ENCODE measurements at regions not wholly inside any gene's neighbourhood (a gene's known extent, or its start where the extent isn't known, plus 50 kb on each side); places are given as distances from the start of the nearest gene placed in this dataset.
A peak's percentile ranks its signal among the peaks of the same experiment; 100 is the strongest.
"Not testable (repeated sequence)": the region's sequence is repeated elsewhere in the genome, so short reads cannot be mapped to it uniquely, and the experiment has no call there.

DNA sequence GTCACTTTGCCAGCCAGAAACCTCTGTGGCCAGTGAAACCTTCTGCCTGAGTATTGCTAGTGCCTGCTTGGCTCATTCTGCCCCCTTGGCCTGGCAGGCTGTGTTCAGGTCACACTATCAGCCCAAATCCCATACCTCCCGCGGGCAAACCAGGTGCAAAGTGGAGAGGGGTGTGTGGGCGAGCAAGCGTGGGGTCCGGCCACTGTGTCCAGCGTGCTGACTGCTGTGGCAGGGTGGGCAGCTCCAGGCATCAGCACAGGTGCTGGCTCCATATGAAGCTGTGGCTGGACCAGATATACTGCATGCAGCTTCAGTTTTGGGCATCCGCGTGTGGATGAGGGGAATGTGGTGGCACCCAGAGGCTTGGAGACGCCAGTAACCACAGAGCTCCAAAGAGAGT lies 576.5 kb upstream of the EDIL3 start:
- in situ Hi-C loops (cut with HindIII; ENCODE audit: low pct_ligation_motif_present, low pct_unique_long_range_greater_than_20kb, low sequenced_read_pairs): no loop called here
- no peak for DNase-seq

DNA sequence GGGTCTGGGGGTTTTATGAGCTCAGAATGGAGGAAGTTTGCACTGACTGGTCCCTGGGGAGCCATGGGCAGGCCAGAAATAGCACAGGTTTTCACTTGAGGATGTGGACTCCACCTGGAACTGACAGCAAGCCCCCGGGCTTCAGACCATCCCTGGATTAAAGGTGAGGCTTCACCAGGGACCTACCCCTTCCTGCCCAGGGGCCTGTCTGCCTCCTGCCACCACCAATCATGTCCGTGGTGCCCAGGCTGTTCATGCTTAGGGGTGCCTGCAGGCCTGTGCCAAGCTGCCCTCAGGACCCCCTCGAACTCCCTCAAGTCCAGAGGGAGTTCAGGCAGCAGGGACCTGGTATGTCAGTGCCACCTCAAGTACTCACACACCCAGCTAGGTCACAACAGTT lies 577.2 kb upstream of the EDIL3 start:
- in situ Hi-C loops (cut with HindIII; ENCODE audit: low pct_ligation_motif_present, low pct_unique_long_range_greater_than_20kb, low sequenced_read_pairs): no loop called here
- DNase-seq: no peak

DNA sequence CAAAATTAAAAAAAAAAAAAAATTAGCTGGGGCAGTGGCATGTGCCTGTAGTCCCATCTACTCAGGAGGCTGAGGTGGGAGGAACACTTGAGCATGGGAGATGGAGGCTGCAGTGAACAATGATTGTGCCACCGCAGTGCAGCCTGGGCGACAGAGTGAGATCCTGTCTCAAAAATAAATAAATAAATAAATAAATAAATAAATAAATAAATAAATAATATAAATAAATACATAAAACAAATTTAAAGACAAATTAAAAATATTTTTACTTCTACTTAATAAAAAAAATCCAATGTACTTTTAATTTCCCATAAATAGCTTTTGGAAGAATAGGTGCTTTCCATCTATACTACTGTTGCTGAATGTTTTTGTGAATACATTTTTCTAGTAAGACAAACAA lies 598.4 kb upstream of the EDIL3 start:
- in situ Hi-C loops (cut with HindIII; ENCODE audit: low pct_ligation_motif_present, low pct_unique_long_range_greater_than_20kb, low sequenced_read_pairs): no loop called here
- DNase-seq: no peak

DNA sequence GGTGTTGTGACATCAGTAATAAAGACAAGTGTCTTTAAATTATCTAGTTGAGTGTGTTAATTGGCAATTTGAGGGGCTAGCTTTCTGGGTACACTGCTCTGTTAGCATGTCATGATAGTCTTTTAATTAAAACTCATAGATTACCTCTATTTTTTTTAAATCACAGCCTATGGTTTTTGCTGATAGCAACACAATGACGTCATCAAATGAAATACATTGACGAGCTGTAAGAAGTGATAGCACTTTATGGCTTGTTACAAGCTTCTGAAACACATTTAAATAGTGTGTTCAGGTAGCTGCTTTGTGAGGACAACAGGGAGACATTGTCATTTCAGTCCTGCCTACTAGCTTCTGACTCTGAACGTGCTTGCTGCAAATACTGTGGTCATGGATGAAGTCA lies 600.5 kb upstream of the EDIL3 start:
- no peak for DNase-seq
- in situ Hi-C loops (cut with HindIII; ENCODE audit: low pct_ligation_motif_present, low pct_unique_long_range_greater_than_20kb, low sequenced_read_pairs): no loop called here

DNA sequence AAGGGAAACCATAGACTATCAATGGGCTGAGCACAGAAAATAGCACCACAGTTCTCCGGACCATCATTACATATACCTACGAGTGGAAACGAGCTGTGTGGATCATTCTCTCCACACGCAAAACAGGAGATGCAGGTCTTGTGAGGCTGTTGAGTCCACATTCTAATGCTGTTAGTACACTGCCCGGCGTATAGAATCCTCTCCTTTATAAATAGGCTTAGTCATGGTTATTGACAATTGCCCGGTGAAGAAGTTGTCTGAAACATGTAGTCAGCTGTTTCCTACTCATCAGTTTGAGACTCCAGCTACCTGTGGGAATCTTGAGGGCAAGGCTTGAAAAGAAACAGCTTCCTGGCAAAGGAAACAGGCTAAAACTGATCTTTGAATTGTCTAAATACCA lies 602.0 kb upstream of the EDIL3 start:
- in situ Hi-C loops (cut with HindIII; ENCODE audit: low pct_ligation_motif_present, low pct_unique_long_range_greater_than_20kb, low sequenced_read_pairs): no loop called here
- DNase-seq: no peak

DNA sequence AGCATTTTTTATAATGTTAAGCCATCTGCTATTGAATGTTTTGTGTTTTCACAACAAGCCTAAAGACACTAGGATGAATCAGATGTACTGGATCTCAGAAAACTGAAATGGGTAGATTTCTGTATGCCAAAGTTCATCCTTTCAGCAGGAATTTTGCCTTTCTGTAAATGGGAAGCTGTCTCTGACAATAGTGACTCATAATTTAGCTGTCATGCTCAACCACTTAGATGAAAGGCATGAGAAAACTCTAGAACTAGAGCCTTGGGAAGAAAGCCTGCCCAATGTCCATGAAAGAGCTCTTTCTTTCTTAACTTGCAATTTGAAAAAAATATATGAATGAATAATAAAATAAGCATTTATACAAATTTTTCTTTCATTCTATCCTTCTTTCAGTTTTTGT lies 616.0 kb upstream of the EDIL3 start:
- in situ Hi-C loops (cut with HindIII; ENCODE audit: low pct_ligation_motif_present, low pct_unique_long_range_greater_than_20kb, low sequenced_read_pairs): no loop called here
- DNase-seq: peak; percentile 15

DNA sequence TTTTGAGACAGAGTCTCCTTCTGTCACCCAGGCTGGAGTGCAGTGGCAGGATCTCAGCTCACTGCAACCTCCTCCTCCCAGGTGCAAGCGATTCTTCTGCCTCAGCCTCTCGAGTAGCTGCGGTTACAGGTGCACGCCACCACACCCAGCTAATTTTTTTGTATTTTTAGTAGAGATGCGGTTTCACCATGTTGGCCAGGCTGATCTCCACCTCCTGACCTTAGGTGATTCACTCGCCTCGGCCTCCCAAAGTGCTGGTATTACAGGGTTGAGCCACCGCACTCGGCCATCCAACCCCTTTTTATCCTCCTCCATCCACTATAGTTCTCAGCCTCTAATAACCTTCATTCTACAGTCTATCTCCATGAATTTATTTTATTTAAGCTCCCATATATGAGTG lies 617.3 kb upstream of the EDIL3 start:
- DNase-seq; in situ Hi-C loops (cut with HindIII; ENCODE audit: low pct_ligation_motif_present, low pct_unique_long_range_greater_than_20kb, low sequenced_read_pairs): not testable (repeated sequence)

DNA sequence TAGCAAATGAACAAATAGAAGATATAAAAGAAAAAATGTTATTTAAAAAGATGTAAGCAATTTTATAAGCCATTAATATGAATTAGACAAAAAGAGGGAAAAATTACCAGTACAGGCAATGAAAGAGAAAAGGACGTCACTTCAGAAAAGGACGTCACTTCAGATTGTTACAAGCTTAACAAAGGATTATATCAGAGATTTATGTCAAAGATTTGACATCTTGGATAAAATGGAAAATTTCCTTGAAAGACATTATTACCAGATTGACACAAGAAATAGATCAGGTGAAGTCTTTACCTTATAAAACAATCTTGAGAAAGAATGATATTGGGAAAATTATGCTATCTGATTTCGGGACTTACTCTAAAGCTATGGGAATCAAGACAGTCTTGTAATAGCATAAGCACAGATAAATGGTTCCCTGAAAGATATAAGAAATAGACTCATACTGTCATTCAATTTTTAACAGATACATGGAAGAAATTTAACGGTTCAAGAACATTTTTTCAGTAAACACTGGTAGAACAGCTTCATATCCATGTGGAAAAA lies 625.4 kb upstream of the EDIL3 start:
- in situ Hi-C loops (cut with HindIII; ENCODE audit: low pct_ligation_motif_present, low pct_unique_long_range_greater_than_20kb, low sequenced_read_pairs): no loop called here

DNA sequence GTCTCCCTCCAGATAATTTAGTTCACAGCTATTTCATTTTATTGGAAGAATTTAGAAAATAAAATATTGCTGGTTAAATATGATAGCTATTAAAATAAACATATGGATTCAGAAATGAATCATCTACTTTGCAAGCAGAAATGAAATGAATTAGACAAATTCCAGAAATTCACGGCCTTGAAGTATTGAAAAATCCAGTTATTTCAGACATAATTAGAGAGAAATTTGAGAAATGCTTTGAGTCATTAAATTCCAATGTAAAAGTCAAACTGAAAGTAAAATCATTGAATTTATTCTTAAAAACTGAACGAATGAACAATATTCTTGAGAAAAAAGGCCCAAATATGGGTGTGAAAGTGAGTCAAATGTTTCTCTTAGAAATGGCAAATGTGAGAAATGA lies 632.6 kb upstream of the EDIL3 start:
- in situ Hi-C loops (cut with HindIII; ENCODE audit: low pct_ligation_motif_present, low pct_unique_long_range_greater_than_20kb, low sequenced_read_pairs): no loop called here

More for the DNA sequence above, 625.4 kb upstream of the EDIL3 start:
- DNase-seq: no peak

DNA sequence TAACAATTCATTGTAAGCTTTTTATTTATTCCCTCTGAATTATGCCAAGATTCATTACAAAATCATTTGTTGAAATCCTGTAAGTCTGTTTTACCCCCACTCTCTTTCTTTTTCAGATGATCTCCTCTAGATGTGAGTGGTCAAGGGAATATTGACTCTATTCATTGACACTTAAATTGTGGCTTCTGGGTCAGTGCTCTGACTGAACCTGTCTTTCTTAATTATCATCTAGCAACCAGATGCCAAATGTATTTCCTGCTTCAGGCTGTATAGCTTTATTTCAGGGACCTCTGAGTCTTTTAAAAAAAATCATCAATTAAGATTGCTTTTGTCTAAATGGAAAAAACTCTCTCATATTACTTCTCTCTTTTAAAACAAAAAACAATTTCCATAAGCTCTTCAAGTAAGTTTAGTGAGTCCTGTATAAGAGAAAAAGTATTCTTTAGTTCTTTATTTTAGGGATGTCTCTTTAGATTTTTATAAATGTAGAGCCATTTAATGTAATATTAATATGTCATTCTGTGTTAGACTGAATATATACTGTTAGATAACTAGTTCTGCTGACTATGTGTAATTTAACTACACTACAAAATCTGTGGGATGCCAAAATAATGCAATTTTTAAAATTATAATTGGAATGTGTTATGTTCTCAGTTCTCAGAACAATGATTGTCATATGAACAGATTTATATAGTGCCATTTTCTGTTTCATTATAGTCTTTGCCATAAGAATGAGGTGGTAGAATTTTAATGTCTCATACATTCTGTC lies 645.8 kb upstream of the EDIL3 start:
- in situ Hi-C loops (cut with HindIII; ENCODE audit: low pct_ligation_motif_present, low pct_unique_long_range_greater_than_20kb, low sequenced_read_pairs): no loop called here
- no peak for DNase-seq

More for the DNA sequence above, 632.6 kb upstream of the EDIL3 start:
- no peak for DNase-seq

DNA sequence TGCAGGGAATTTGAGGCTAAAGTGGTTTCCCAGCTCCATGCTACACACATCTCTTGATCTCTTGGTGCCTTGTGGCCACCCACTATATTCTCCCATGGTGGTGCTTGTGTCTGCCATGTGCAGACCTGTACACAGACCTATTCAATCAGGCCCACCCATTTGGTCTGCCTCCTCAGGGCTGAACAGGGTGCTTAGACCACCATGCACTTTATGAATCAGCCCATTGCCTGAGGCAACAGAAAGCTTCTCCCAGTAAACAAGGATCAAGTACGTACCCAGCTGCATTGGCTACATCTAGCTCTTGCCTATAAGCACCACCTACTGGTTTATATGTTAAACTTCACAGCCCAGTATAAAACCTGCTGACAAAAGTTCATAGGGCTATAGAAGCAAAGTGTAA lies 664.3 kb upstream of the EDIL3 start:
- in situ Hi-C loops (cut with HindIII; ENCODE audit: low pct_ligation_motif_present, low pct_unique_long_range_greater_than_20kb, low sequenced_read_pairs): no loop called here
- peak; percentile 55 for DNase-seq

DNA sequence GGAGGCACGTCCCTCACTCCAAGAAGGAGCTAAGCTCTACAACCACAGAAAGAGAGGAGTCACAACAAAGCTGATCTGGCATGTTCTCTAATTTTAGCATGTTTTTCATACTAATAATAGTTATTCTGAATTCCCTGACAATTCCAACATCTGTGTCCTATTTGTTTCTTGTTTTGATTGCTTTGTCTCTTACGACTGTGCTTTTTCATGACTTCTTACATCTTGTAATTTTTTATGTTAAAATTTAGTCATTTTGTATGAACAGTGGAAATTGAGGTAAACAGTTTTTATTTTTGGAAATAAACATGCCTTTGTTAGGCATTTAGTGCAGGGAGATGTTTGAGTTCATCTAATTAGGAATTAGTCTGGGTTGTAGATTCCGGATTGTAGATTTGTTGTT lies 668.1 kb upstream of the EDIL3 start:
- in situ Hi-C loops (cut with HindIII; ENCODE audit: low pct_ligation_motif_present, low pct_unique_long_range_greater_than_20kb, low sequenced_read_pairs): no loop called here
- DNase-seq: no peak

DNA sequence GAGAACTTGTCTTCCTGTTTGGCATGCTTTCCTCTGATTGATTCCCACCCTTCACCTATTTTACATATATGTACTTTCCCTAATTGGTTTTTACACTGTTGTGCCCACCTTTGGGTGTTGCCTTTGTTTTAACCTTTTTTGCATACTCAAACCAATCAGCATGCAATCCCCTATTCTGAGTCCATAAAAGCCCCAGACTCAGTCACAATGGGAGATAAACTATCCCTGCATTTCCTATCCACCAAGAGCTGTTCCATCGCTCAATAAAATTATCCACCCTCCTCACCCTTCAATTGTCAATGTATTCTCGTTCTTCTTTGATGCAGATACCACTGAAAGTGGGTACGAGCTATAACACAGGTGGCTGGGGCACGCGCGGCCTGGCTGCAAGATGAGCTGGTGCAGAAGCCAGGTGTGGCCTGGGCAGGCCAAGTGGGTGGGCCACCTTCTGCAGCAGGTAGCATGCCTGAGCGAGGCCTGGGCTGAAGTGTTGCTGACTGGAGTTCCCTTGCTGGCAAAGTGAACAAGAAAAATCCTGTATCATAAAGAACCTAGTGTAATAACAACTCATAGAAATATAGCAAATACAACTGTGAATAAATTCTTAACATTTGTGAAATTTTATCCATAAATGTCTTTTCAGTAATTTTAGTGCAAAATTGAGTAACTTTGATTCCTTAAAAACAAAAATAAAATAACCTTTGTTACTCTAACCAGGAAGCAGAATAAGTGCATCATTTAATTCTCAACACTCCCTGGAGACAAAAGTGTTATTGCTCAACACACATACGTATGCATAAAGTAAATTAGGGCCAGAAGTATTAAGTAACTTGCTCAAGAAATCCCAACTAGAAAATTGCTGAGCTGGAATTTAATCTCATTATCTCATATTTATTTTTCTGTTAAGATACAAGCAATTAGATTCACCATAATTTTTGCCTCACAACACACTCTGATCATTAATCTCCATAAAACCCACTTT lies 685.3 kb upstream of the EDIL3 start:
- no peak for DNase-seq
- in situ Hi-C loops (cut with HindIII; ENCODE audit: low pct_ligation_motif_present, low pct_unique_long_range_greater_than_20kb, low sequenced_read_pairs): no loop called here

DNA sequence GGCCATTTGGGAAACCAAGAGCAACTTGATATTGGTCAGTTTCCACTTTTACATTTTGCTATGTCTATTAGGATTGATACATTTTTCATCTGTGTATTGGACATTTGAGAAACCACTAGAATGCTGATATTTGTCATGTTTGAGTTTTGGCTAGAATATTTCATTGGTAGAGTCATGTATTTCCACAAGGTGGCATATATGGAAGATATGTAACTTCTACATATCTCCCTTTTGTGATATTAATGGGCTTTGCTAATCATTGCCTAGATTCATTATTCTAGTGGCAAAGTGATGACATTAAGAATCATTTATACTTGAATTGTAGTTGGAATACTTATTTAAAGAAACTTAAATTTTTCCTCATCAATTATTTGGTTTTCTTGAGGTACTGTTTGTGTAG lies 692.9 kb upstream of the EDIL3 start:
- DNase-seq: no peak
- in situ Hi-C loops (cut with HindIII; ENCODE audit: low pct_ligation_motif_present, low pct_unique_long_range_greater_than_20kb, low sequenced_read_pairs): no loop called here

DNA sequence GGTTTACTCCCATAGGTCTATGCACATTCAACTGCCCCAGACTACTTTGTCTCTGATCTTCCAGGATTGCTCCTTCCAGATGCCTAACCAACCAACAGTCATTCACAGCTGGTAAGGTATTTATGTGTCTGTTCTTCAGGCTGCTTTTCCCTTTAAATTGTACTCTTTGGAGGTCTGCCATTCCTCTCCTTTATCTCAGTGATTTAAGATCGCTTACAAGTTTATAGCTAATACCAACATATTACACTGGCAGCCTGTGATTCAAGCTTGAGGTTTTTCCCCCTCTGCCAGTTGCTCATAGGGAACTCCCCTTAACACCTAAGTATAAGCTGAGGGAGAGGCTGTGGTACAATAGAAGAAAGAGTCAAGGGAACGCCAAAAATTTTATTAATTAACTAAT lies 711.7 kb upstream of the EDIL3 start:
- no peak for DNase-seq
- in situ Hi-C loops (cut with HindIII; ENCODE audit: low pct_ligation_motif_present, low pct_unique_long_range_greater_than_20kb, low sequenced_read_pairs): no loop called here

DNA sequence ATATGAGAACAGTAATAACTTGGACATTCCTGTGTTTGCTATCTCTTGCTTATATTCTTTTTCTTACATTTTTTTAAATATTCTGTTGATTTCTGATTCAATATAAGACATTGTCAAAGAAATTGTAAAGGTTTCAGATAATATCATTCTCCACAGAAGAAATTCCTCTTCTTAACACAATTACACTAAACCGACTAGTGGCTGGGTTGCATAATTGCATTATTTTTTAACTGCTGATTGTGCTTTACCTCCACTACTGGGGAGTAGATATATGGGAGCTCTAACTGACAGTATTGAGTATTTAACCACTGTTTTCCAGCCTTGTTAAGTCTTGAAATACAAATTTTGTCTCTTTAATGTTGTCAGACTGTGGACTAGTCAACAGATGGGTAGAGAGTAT lies 723.8 kb upstream of the EDIL3 start:
- peak; percentile 2 for DNase-seq

DNA sequence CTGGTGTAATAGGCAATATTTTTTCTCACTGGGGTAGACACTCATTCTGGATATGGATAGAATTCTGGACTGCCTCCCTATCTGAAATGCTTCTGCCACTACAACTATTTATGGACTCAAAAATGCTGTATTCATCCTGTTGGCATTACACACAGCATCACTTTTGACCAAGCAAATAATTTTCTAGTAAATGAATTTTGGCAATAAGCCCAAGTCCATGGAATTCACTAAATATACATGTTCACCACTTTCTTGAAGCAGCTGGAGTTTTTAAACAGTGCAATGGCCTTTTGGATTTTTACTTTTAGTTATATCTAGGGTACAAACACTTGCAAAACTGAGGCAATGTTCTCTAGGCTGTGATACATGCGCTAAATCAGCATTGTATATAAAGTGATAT lies 724.9 kb upstream of the EDIL3 start:
- in situ Hi-C loops (cut with HindIII; ENCODE audit: low pct_ligation_motif_present, low pct_unique_long_range_greater_than_20kb, low sequenced_read_pairs): no loop called here
- DNase-seq: no peak

More for the DNA sequence above, 723.8 kb upstream of the EDIL3 start:
- in situ Hi-C loops (cut with HindIII; ENCODE audit: low pct_ligation_motif_present, low pct_unique_long_range_greater_than_20kb, low sequenced_read_pairs): no loop called here

DNA sequence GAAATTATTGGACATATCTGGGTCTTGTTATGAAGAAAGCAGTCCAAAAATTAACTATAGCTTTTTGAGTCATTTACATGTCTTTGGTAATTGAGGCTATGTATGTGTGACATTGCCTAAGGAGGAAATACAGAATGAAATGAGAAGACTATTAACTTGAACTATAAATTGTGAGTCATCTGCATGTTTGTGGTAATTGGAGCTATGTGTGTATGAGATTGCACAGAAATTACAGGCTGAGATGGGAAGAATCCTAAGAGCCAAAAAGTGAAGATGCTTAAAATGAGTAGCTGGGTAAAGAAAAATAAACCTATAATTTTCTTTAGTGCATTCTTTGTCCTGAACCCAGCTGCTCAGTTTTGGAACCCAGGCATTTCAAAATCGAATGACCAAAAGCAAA lies 747.6 kb upstream of the EDIL3 start:
- in situ Hi-C loops (cut with HindIII; ENCODE audit: low pct_ligation_motif_present, low pct_unique_long_range_greater_than_20kb, low sequenced_read_pairs): no loop called here
- DNase-seq: no peak

DNA sequence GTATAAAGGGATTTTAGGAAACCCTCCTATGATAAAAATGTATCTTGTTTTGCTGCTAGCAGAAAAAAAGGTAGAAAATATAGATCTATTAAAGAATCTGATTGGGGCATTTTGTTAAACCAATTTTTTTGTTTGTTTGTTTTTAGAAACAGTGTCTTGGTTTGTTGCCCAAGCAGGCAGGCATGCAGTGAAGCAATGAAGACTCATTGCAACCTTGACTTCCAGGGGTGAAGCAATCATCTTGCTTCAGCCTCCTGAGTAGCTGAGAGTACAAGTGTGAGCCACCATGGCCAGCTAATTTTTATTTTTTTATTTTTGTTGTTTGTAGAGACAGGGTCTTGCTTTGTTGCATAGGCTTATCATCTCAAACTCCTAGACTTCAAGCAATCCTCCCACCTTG lies 755.8 kb upstream of the EDIL3 start:
- no peak for DNase-seq
- in situ Hi-C loops (cut with HindIII; ENCODE audit: low pct_ligation_motif_present, low pct_unique_long_range_greater_than_20kb, low sequenced_read_pairs): no loop called here

All from ACHN (cell line).